ENCODE measurements at regions not wholly inside any gene's neighbourhood (a gene's known extent, or its start where the extent isn't known, plus 50 kb on each side); places are given as distances from the start of the nearest gene placed in this dataset.

DNA sequence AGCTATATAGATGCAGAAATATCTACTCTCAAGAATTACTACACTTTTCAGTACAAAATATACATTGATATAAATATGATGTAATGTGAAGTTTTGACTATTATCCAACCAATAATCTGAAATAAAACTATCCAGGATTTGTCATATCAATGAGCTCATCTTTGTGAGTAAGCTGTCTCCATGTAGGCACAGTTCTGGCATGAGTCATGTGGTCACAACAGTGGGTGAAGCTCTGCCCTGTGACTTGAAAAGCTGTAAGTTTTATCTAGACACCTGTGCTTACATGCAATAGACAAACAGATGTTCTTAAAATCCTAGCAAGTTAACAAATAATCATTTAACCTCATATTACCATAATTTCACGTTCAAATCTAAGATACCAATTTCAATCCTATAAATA lies 192.7 kb downstream of the GABRG1 start:
- no peak for TF ChIP-seq POLR2A (IDR thresholded peaks at IDR 0.05; ENCODE audit: extremely low read depth, insufficient read length)
- TF ChIP-seq, protein P1, sequence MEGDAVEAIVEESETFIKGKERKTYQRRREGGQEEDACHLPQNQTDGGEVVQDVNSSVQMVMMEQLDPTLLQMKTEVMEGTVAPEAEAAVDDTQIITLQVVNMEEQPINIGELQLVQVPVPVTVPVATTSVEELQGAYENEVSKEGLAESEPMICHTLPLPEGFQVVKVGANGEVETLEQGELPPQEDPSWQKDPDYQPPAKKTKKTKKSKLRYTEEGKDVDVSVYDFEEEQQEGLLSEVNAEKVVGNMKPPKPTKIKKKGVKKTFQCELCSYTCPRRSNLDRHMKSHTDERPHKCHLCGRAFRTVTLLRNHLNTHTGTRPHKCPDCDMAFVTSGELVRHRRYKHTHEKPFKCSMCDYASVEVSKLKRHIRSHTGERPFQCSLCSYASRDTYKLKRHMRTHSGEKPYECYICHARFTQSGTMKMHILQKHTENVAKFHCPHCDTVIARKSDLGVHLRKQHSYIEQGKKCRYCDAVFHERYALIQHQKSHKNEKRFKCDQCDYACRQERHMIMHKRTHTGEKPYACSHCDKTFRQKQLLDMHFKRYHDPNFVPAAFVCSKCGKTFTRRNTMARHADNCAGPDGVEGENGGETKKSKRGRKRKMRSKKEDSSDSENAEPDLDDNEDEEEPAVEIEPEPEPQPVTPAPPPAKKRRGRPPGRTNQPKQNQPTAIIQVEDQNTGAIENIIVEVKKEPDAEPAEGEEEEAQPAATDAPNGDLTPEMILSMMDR (IDR thresholded peaks at IDR 0.05; ENCODE audit: low read depth, low read length), result no peak

All from NB4 (cell line).